Thymus (tissue), 11 donors: ENCODE measurements at regions not wholly inside any gene's neighbourhood (a gene's known extent, or its start where the extent isn't known, plus 50 kb on each side); places are given as distances from the start of the nearest gene placed in this dataset.

Source experiments
- DNase-seq, 9 donors: peaks; one replicate each; pipeline ENCODE4 v3.0.0-alpha.2; 2013; ENCODE audit warnings: low spot score in 9 of 9, low read depth in 6 of 9, missing footprints in 1 of 9
- H3K27ac ChIP-seq, 2 donors: one replicate each; pipeline ENCODE4 v1.5.1; 2013; ENCODE audit warnings: control low read depth in 1 of 2, low read depth in 1 of 2, low read length in 1 of 2, mild to moderate bottlenecking in 1 of 2, moderate library complexity in 1 of 2
- H3K27me3 ChIP-seq, 2 donors: one replicate each; pipeline ENCODE4 v1.5.1; 2013; ENCODE audit warnings: low read length in 1 of 2; ENCODE audit not compliant: control insufficient read depth in 2 of 2, insufficient read depth in 1 of 2
- H3K36me3 ChIP-seq, 2 donors: one replicate each; pipeline ENCODE4 v1.5.1; 2013; ENCODE audit warnings: low read length in 1 of 2, mild to moderate bottlenecking in 1 of 2, moderate library complexity in 1 of 2; ENCODE audit not compliant: control insufficient read depth in 2 of 2, insufficient read depth in 2 of 2
- H3K4me1 ChIP-seq, 2 donors: one replicate each; pipeline ENCODE4 v1.5.1; 2013; ENCODE audit warnings: low read length in 2 of 2; ENCODE audit not compliant: control insufficient read depth in 2 of 2, insufficient read depth in 2 of 2
- H3K4me3 ChIP-seq, 2 donors: one replicate each; pipeline ENCODE4 v1.5.1; 2013; ENCODE audit warnings: low read length in 2 of 2, control low read depth in 1 of 2, mild to moderate bottlenecking in 1 of 2
- H3K9me3 ChIP-seq, 2 donors: one replicate each; pipeline ENCODE4 v1.5.1; 2013; ENCODE audit warnings: low read length in 1 of 2, mild to moderate bottlenecking in 1 of 2; ENCODE audit not compliant: control insufficient read depth in 2 of 2, insufficient read depth in 1 of 2
- WGBS: extraction: QIAGEN DNeasy Blood & Tissue Kit; methylation state at CpG from one replicate; pipeline ENCODE4 v1.1.7; 2013; 5-methylcytosine and 5-hydroxymethylcytosine counted together
- donor health status: healthy.

DNA sequence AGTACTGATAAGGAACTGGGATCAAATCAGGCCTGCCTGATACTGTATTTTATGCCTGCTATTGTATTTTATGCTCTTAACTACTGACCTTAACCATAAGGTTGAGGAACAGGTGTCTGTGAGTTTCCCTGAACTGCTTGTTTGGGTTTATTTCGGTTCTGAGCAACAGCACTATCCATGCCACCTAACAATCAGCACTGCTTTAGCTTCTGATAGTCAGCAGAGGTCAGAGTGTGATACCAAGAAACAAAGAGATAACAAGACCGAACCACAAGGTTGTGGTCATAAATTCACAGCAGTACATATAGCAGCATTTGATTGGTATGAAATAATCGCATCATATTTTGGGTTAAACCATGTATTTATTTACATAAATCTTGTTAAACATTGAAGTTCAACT is 362.2 kb downstream of the FGF13 start:
- Histone ChIP-seq H3K27me3 (no peaks in the 10 kb centered on the region), H3K36me3 (no peaks in the 10 kb centered on the region), H3K9me3 (no peaks in the 10 kb centered on the region), H3K4me3 (no peak overlapping the region), H3K27ac (no peak overlapping the region), H3K4me1 (no peaks in the 10 kb centered on the region)
- WGBS: 72% methylated on average over 3 of the region's 3 CpGs
- no peak for DNase-seq

DNA sequence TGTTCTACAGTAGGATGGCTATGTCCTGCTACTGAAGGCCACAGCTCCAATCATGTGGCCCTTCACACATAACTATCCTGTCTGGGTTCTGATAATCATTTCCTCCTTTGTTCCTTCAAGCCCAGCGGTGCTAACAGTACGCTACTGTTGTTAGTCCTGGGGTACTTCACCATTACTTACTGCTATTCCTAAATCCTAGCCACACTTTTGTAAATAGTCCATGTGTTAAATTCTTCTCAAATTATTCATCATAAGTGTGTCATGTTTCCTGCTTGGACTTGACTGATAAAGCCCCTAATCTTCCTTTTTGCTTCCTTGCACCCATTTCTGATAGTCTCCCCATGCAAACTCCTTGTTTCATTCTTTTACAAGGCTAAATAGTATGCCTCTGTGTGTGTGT is 332.6 kb downstream of the FGF13 start:
- Histone ChIP-seq H3K27ac (no peak overlapping the region), H3K36me3 (no peaks in the 10 kb centered on the region), H3K4me1 (no peaks in the 10 kb centered on the region), H3K4me3 (no peak overlapping the region), H3K9me3 (no peaks in the 10 kb centered on the region), H3K27me3 (no peaks in the 10 kb centered on the region)
- DNase-seq: no peak
- 91% methylated on average over 2 of the region's 2 CpGs for WGBS

DNA sequence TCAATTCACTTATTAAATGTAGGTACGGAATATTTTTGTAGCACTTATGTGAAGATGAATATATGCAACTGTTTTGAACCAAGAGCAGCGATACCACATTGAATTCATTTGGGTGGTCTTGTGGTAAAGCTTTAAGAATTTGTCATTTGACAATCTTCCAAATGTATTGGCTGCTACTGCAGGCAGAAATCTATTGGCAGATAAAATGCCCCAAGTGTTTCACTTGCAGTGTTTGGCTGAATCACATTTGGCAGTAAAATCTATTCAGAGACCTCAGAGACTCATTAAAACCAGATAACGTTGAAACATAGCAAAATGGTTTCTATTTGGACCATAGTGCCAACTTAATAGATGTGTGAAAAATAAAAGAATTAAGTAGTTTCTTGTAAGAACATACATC is 303.4 kb downstream of the FGF13 start:
- Histone ChIP-seq H3K9me3 (no peaks in the 10 kb centered on the region), H3K4me3 (no peak overlapping the region), H3K27ac (no peak overlapping the region), H3K27me3 (no peaks in the 10 kb centered on the region), H3K4me1 (no peaks in the 10 kb centered on the region), H3K36me3 (no peaks in the 10 kb centered on the region)
- no peak for DNase-seq
- 92% methylated on average over 3 of the region's 3 CpGs for WGBS

DNA sequence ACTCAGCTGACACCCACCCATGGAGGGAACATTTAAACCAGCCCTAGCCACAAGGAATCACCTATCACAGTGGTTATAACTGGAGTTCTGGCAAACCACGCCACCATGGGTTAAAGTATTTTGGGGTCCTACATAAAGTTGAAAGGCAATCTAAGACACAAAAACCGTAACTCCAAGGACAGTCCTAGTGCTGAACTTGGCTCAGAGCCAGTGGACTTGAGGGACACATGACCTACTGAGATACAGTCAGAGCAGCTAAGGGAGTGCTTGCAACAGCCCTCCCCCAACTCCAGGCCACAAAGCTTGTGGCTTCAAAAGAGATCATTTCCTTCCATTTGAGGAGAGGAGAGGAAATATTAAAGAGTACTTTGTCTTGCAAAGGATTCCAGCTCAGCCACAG is 300.5 kb downstream of the FGF13 start:
- H3K27ac ChIP-seq: no peak overlapping the region
- H3K9me3 ChIP-seq: no peaks in the 10 kb centered on the region
- no peaks in the 10 kb centered on the region for H3K36me3 ChIP-seq
- no peaks in the 10 kb centered on the region for H3K4me1 ChIP-seq
- no peaks in the 10 kb centered on the region for H3K27me3 ChIP-seq
- DNase-seq: no peak
- WGBS: 73% methylated on average over 2 of the region's 2 CpGs
- no peak overlapping the region for H3K4me3 ChIP-seq
